DOHH2 (cell line): ENCODE measurements at regions not wholly inside any gene's neighbourhood (a gene's known extent, or its start where the extent isn't known, plus 50 kb on each side); places are given as distances from the start of the nearest gene placed in this dataset.

Experiments used
- H3F3A ChIP-seq: fragments of 200-600 bp; sonication (generic), shearing (Covaris generic); 2 replicates; pipeline ENCODE4 v1.6.0; 2016; ENCODE audit warnings: antibody characterized with exemption, mild to moderate bottlenecking; ENCODE audit not compliant: control insufficient read depth, insufficient read depth
- H3K27ac ChIP-seq: fragments of 200-600 bp; sonication (generic); 2 replicates; pipeline ENCODE4 v1.5.1; 2014; ENCODE audit warnings: low read depth, mild to moderate bottlenecking, low read length, moderate library complexity
- H3K27me3 ChIP-seq: fragments of 200-600 bp; sonication (generic); 2 replicates; pipeline ENCODE4 v1.6.1; 2014; ENCODE audit warnings: mild to moderate bottlenecking, low read length, mixed read lengths; ENCODE audit not compliant: control insufficient read depth
- H3K36me3 ChIP-seq: fragments of 200-600 bp; sonication (generic); 2 replicates; pipeline ENCODE4 v1.6.1; 2014; ENCODE audit warnings: mild to moderate bottlenecking, low read length, moderate library complexity, mixed read lengths; ENCODE audit not compliant: control insufficient read depth
- H3K4me1 ChIP-seq: fragments of 200-600 bp; sonication (generic); 2 replicates; pipeline ENCODE4 v1.6.1; 2014; ENCODE audit warnings: mild to moderate bottlenecking, low read length, mixed read lengths; ENCODE audit not compliant: control insufficient read depth
- H3K4me2 ChIP-seq: fragments of 200-600 bp; sonication (generic); 2 replicates; pipeline ENCODE4 v1.6.0; 2014; ENCODE audit warnings: mild to moderate bottlenecking, low read length, moderate library complexity
- H3K4me3 ChIP-seq: fragments of 200-600 bp; sonication (generic); 2 replicates; pipeline ENCODE4 v1.5.1; 2014; ENCODE audit warnings: mild to moderate bottlenecking, low read length, mixed read lengths
- H3K79me2 ChIP-seq: fragments of 200-600 bp; sonication (generic); 2 replicates; pipeline ENCODE4 v1.6.1; 2014; ENCODE audit warnings: mild to moderate bottlenecking, low read length, mixed read lengths; ENCODE audit not compliant: control insufficient read depth
- H3K9me2 ChIP-seq: fragments of 200-600 bp; sonication (generic); replicated peaks from 2 replicates; pipeline ENCODE4 v1.6.1; 2014; ENCODE audit warnings: mild to moderate bottlenecking, low read length, mixed read lengths; ENCODE audit not compliant: control insufficient read depth
- H3K9me3 ChIP-seq: fragments of 200-600 bp; sonication (generic); 2 replicates; pipeline ENCODE4 v1.6.1; 2014; ENCODE audit warnings: antibody characterized with exemption, low read length, mixed read lengths; ENCODE audit not compliant: control insufficient read depth, insufficient read depth
- H4K20me1 ChIP-seq: fragments of 200-600 bp; sonication (generic); 2 replicates; pipeline ENCODE4 v1.6.0; 2014; ENCODE audit warnings: low read depth, mild to moderate bottlenecking, antibody characterized with exemption, low read length, moderate library complexity; ENCODE audit not compliant: control insufficient read depth, insufficient read depth
- EZH2phosphoT487 ChIP-seq: fragments of 200-600 bp; sonication (generic); IDR thresholded peaks from 2 replicates; pipeline ENCODE4 v1.6.1; 2017; ENCODE audit warnings: borderline replicate concordance, mild to moderate bottlenecking, antibody characterized with exemption, low read length, moderate library complexity, mixed read lengths
- TF ChIP-seq, protein P1 (sequence below): fragments of 200-600 bp; sonication (generic); IDR thresholded peaks from one replicate; pipeline ENCODE4 v1.5.1; 2014; ENCODE audit warnings: antibody characterized with exemption, mild to moderate bottlenecking, low read depth, low read length; ENCODE audit not compliant: poor library complexity, severe bottlenecking

DNA sequence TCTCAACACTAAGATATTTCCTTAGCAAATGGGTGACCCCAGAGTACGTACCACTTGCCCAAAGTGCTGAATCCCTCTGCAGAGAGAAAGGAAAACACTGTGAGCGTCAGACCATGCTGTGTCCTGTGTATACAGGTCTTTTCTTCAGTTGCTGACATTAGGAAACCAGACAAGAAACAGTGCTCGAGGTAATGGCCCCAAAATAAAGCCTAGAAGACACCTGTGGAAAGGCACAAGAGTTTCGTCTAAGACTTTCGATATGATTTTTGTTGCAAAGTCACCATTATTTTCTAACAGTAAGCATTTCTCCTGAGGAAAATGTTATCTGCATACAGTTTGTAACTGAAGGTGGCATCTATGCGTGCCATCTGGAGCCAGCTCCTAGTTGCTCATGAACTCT is 62.0 kb upstream of the SIMC1 start:
- Histone ChIP-seq H3K9me3 (no peaks in the 10 kb centered on the region), H3K4me3 (no peak overlapping the region), H3K27me3 (peaks cover 7% of the 10 kb centered on the region; the same call in 1 of the 2 replicates), H3K79me2 (no peaks in the 10 kb centered on the region), H3K36me3 (no peaks in the 10 kb centered on the region), H3F3A (no peaks in the 10 kb centered on the region), H3K4me2 (no peak overlapping the region), H3K4me1 (no peaks in the 10 kb centered on the region), H3K27ac (no peak overlapping the region), H4K20me1 (no peaks in the 10 kb centered on the region), H3K9me2 (no peaks in the 10 kb centered on the region)
- TF ChIP-seq EZH2phosphoT487, result no peak
- TF ChIP-seq, protein P1, sequence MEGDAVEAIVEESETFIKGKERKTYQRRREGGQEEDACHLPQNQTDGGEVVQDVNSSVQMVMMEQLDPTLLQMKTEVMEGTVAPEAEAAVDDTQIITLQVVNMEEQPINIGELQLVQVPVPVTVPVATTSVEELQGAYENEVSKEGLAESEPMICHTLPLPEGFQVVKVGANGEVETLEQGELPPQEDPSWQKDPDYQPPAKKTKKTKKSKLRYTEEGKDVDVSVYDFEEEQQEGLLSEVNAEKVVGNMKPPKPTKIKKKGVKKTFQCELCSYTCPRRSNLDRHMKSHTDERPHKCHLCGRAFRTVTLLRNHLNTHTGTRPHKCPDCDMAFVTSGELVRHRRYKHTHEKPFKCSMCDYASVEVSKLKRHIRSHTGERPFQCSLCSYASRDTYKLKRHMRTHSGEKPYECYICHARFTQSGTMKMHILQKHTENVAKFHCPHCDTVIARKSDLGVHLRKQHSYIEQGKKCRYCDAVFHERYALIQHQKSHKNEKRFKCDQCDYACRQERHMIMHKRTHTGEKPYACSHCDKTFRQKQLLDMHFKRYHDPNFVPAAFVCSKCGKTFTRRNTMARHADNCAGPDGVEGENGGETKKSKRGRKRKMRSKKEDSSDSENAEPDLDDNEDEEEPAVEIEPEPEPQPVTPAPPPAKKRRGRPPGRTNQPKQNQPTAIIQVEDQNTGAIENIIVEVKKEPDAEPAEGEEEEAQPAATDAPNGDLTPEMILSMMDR, result no peak

DNA sequence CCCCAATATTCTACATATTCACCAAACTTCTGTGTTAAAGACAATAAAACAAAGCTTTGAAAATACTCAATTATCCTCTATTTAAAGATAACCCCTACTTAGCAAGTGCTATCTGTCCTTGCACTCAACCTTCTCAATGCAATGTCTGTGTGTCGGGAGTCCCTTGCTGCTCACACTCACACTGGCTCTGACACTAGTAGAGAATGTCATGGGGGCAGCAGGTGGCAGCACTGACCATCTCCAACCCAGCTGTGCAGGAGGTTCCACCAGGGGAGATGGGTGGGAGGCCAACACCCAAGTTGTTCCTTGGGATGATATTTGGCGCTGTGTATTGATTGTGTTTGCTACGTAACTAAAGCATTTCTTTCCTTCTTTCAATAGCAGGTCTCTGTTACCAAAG is 59.4 kb upstream of the SIMC1 start:
- no peak overlapping the region for H3K4me3 ChIP-seq
- no peaks in the 10 kb centered on the region for H3F3A ChIP-seq
- no peak overlapping the region for H3K27ac ChIP-seq
- H4K20me1 ChIP-seq, result no peaks in the 10 kb centered on the region
- H3K36me3 ChIP-seq, result no peaks in the 10 kb centered on the region
- H3K79me2 ChIP-seq, result no peaks in the 10 kb centered on the region
- peaks cover 16% of the 10 kb centered on the region for H3K27me3 ChIP-seq
- no peaks in the 10 kb centered on the region for H3K9me3 ChIP-seq
- TF ChIP-seq, protein P1, result peak; percentile 17
- no peak for TF ChIP-seq EZH2phosphoT487
- H3K4me2 ChIP-seq, result no peak overlapping the region
- no peaks in the 10 kb centered on the region for H3K4me1 ChIP-seq
- H3K9me2 ChIP-seq, result no peaks in the 10 kb centered on the region

DNA sequence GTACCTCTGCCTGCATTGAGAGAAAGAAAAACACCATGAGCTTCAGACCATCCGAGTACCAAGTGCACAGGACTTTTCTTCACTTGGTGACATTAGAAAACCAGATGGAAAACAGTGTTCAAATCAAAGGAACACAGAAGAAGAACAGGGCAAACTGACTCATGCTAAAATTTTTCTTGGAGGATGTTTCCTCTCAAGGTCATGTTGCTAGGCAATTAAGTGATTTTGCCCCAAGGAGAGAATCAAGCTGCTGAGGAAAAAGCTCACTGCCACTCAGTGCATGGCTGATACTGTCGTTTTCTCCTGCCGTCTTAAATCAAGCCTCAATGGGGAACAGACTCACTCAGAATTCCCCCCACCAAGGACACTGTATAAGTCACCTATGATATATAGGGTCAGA is 57.9 kb upstream of the SIMC1 start:
- no peak overlapping the region for H3K4me2 ChIP-seq

More for the DNA sequence above, 57.9 kb upstream of the SIMC1 start:
- TF ChIP-seq, protein P1, result no peak
- no peak for TF ChIP-seq EZH2phosphoT487
- Histone ChIP-seq H3K36me3 (no peaks in the 10 kb centered on the region), H3F3A (no peaks in the 10 kb centered on the region), H4K20me1 (no peaks in the 10 kb centered on the region), H3K4me1 (no peaks in the 10 kb centered on the region), H3K4me3 (no peak overlapping the region), H3K27me3 (peaks cover 21% of the 10 kb centered on the region), H3K79me2 (no peaks in the 10 kb centered on the region), H3K27ac (no peak overlapping the region), H3K9me3 (no peaks in the 10 kb centered on the region), H3K9me2 (no peaks in the 10 kb centered on the region)
